GM12864 (cell line): ENCODE measurements at regions not wholly inside any gene's neighbourhood (a gene's known extent, or its start where the extent isn't known, plus 50 kb on each side); places are given as distances from the start of the nearest gene placed in this dataset.

Experiments used
- DNase-seq: peaks from one replicate; pipeline ENCODE4 v3.0.0-alpha.2; 2011; ENCODE audit warnings: low read depth
- H3K4me3 ChIP-seq: 2 replicates; pipeline ENCODE4 v1.5.1; 2011; ENCODE audit warnings: mild to moderate bottlenecking, low read depth, low read length, control low read depth
- CTCF ChIP-seq: IDR thresholded peaks from 2 replicates; pipeline ENCODE4 v1.5.1; 2011; ENCODE audit warnings: low read depth, mild to moderate bottlenecking, moderate library complexity, low read length, control low read depth, inconsistent platforms; ENCODE audit errors: missing control alignments

- TF ChIP-seq CTCF, result no peak
- H3K4me3 ChIP-seq, result no peak overlapping the region
- no peak for DNase-seq
Observed at GRCh38 chr4:30912098-30912714, 192.0 kb downstream of the PCDH7 start.

- no peak for DNase-seq
- no peak for TF ChIP-seq CTCF
- H3K4me3 ChIP-seq, result no peak overlapping the region
Observed at GRCh38 chr4:30916337-30917274, 196.4 kb downstream of the PCDH7 start.

GRCh38 chr4:30917946-30918345 lies 197.8 kb downstream of the PCDH7 start:
- no peak overlapping the region for H3K4me3 ChIP-seq
- TF ChIP-seq CTCF, result no peak
- DNase-seq, result no peak

DNA sequence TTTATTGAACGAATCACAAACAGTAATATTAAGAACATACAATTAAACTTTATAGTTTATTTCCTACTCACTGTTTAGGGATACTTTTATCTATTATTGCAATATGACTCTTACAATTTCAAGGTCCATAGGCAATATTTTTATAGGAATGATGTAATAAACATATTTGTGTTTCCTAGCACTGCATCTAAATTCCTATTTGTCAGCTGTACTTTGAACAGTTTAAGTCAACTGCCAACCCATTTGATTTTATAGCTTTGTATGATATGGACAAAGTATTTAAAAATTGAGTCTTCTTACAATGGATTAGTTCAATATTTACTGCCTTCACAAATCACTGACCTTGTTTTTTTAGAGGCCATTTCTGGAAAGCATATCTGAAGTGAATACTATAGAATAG lies 199.3 kb downstream of the PCDH7 start:
- H3K4me3 ChIP-seq, result no peak overlapping the region
- TF ChIP-seq CTCF, result no peak
- no peak for DNase-seq

DNA sequence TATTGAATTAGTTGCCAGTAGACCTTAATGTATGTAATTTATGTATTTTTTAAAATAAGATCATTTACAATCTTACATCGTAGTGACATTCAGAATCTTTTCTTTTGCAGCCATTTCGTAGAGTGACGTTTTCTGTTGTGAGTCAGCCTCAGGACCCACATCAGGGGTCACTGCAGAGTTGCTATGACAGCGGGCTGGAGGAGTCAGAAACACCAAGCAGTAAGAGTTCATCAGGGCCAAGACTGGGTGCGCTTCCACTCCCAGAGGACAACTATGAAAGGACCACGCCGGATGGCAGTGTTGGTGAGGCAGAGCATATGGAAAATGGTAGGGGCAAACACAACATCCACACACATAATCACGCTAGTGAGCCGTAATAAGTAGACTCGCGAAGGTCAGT lies 199.9 kb downstream of the PCDH7 start:
- TF ChIP-seq CTCF, result no peak
- H3K4me3 ChIP-seq, result no peak overlapping the region
- no peak for DNase-seq

DNA sequence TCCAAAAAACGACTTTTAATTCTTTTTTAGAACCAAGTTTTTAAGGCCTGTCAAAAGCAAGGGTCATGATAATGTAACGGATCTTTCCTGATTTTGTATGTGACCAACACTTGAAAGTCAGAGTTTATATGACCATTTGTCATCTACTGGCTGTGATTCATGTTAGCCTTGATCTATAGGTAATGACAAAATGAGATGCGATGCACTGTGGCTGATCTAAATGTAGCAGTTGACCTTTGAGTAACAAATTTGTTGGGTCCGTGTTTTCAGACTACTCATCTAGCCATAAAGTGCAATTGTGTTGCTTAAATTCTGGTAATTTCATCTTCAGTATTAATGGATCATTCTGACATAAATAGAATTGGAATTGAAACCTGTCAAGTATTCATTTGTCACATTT lies 202.5 kb downstream of the PCDH7 start:
- H3K4me3 ChIP-seq, result no peak overlapping the region
- no peak for TF ChIP-seq CTCF
- no peak for DNase-seq
